Mesenchymal stem cell (in vitro differentiated cells and primary cell): ENCODE measurements at regions not wholly inside any gene's neighbourhood (a gene's known extent, or its start where the extent isn't known, plus 50 kb on each side); places are given as distances from the start of the nearest gene placed in this dataset.

Experiments used
- DNase-seq: peaks from one replicate; pipeline ENCODE4 v3.0.0-alpha.2; 2013
- H2AFZ ChIP-seq: one replicate; pipeline ENCODE4 v1.6.1; 2013; ENCODE audit warnings: low read depth, mild to moderate bottlenecking, control low read depth, inconsistent platforms, low read length, moderate library complexity
- H2AK5ac ChIP-seq: 2 replicates; pipeline ENCODE4 v1.6.1; 2013; ENCODE audit warnings: low read length, moderate library complexity, mild to moderate bottlenecking, inconsistent platforms; ENCODE audit not compliant: severe bottlenecking
- H2BK120ac ChIP-seq: one replicate; pipeline ENCODE4 v1.6.1; 2013; ENCODE audit warnings: low read depth, mild to moderate bottlenecking, inconsistent platforms, low read length, moderate library complexity
- H2BK12ac ChIP-seq, 2 experiments: one replicate each; pipeline ENCODE4 v1.6.1; 2013; ENCODE audit warnings: inconsistent platforms in 2 of 2, low read length in 2 of 2, mild to moderate bottlenecking in 2 of 2, moderate library complexity in 2 of 2, control low read depth in 1 of 2
- H2BK15ac ChIP-seq: one replicate; pipeline ENCODE4 v1.6.1; 2013; ENCODE audit warnings: mild to moderate bottlenecking, low read depth, inconsistent platforms; ENCODE audit not compliant: poor library complexity, severe bottlenecking
- H2BK5ac ChIP-seq: 2 replicates; pipeline ENCODE4 v1.6.1; 2013; ENCODE audit warnings: low read depth, mild to moderate bottlenecking, low read length, control low read depth, inconsistent platforms; ENCODE audit not compliant: poor library complexity, severe bottlenecking
- H3K14ac ChIP-seq, 2 experiments: one replicate each; pipeline ENCODE4 v1.6.1; 2013; ENCODE audit warnings: inconsistent platforms in 2 of 2, low read length in 2 of 2, control low read depth in 1 of 2, mild to moderate bottlenecking in 1 of 2, moderate library complexity in 1 of 2
- H3K18ac ChIP-seq, 2 experiments: one replicate each; pipeline ENCODE4 v1.6.1; 2013; ENCODE audit warnings: inconsistent platforms in 2 of 2, low read length in 2 of 2, control low read depth in 1 of 2, low read depth in 1 of 2, mild to moderate bottlenecking in 1 of 2
- H3K23ac ChIP-seq, 2 experiments: one replicate each; pipeline ENCODE4 v1.6.1; 2013; ENCODE audit warnings: inconsistent platforms in 2 of 2, low read length in 2 of 2, mild to moderate bottlenecking in 2 of 2, moderate library complexity in 2 of 2, control low read depth in 1 of 2
- H3K27ac ChIP-seq: 2 replicates; pipeline ENCODE4 v1.5.1; 2013; ENCODE audit warnings: mild to moderate bottlenecking, moderate library complexity, low read length, control low read depth, inconsistent platforms; ENCODE audit not compliant: poor library complexity, severe bottlenecking
- H3K27me3 ChIP-seq, 2 experiments: 2 replicates each; pipeline versions ENCODE4 v1.6.1 to v1.7.0; 2013; ENCODE audit warnings: low read length in 2 of 2, mild to moderate bottlenecking in 2 of 2, moderate library complexity in 2 of 2, control low read depth in 1 of 2, inconsistent platforms in 1 of 2; ENCODE audit not compliant: control insufficient read depth in 1 of 2, insufficient read depth in 1 of 2
- H3K36me3 ChIP-seq, 2 experiments: 2 replicates each; pipeline versions ENCODE4 v1.6.1 to v1.7.0; 2013; ENCODE audit warnings: low read length in 2 of 2, control low read depth in 1 of 2, inconsistent platforms in 1 of 2, low read depth in 1 of 2, mild to moderate bottlenecking in 1 of 2; ENCODE audit not compliant: insufficient read depth in 2 of 2, control insufficient read depth in 1 of 2
- H3K4ac ChIP-seq, 2 experiments: one replicate each; pipeline ENCODE4 v1.6.1; 2013; ENCODE audit warnings: inconsistent platforms in 2 of 2, low read length in 2 of 2, mild to moderate bottlenecking in 2 of 2, moderate library complexity in 2 of 2, control low read depth in 1 of 2, low read depth in 1 of 2
- H3K4me1 ChIP-seq: 2 replicates; pipeline ENCODE4 v1.6.1; 2013; ENCODE audit warnings: low read depth, low read length, control low read depth; ENCODE audit not compliant: control insufficient read depth, insufficient read depth
- H3K4me2 ChIP-seq: 2 replicates; pipeline ENCODE4 v1.6.1; 2013; ENCODE audit warnings: low read length, mild to moderate bottlenecking, inconsistent platforms; ENCODE audit not compliant: poor library complexity, severe bottlenecking
- H3K4me3 ChIP-seq, 2 experiments: 2 replicates each; pipeline versions ENCODE4 v1.5.1 to v1.7.0; 2013; ENCODE audit warnings: low read length in 2 of 2, mild to moderate bottlenecking in 2 of 2, control low read depth in 1 of 2, low read depth in 1 of 2; ENCODE audit not compliant: insufficient read depth in 1 of 2
- H3K79me1 ChIP-seq: replicated peaks from 2 replicates; pipeline ENCODE4 v1.6.1; 2013; ENCODE audit warnings: mild to moderate bottlenecking, control low read depth, low read length, inconsistent platforms; ENCODE audit not compliant: poor library complexity, severe bottlenecking
- H3K9ac ChIP-seq: 2 replicates; pipeline ENCODE4 v1.7.0; 2013; ENCODE audit warnings: mild to moderate bottlenecking, low read length, moderate library complexity
- H3K9me3 ChIP-seq: 2 replicates; pipeline ENCODE4 v1.7.0; 2013; ENCODE audit warnings: mild to moderate bottlenecking, low read length; ENCODE audit not compliant: control insufficient read depth
- H4K8ac ChIP-seq: one replicate; pipeline ENCODE4 v1.6.1; 2013; ENCODE audit warnings: inconsistent platforms, mild to moderate bottlenecking, low read length, moderate library complexity
- H4K91ac ChIP-seq: one replicate; pipeline ENCODE4 v1.6.1; 2013; ENCODE audit warnings: mild to moderate bottlenecking, low read length, inconsistent platforms
- WGBS: methylation state at CpG from one replicate; pipeline ENCODE4 v1.1.7; 2013; ENCODE audit warnings: mixed read lengths; 5-methylcytosine and 5-hydroxymethylcytosine counted together

GRCh38 chr7:86212976-86213375 lies 430.7 kb upstream of the GRM3 start:
- no peak for DNase-seq
- H3K9me3 ChIP-seq: peaks cover 1% of the 10 kb centered on the region
- WGBS: 86% methylated on average over 2 of the region's 2 CpGs
- H2BK120ac ChIP-seq: no peak overlapping the region
- no peak overlapping the region for H4K8ac ChIP-seq
- H3K14ac ChIP-seq: no peak overlapping the region
- no peaks in the 10 kb centered on the region for H3K79me1 ChIP-seq
- H3K4me2 ChIP-seq: no peak overlapping the region
- H2BK5ac ChIP-seq: no peak overlapping the region
- H3K9ac ChIP-seq: no peak overlapping the region
- no peaks in the 10 kb centered on the region for H3K4me1 ChIP-seq
- H3K27me3 ChIP-seq: no peaks in the 10 kb centered on the region
- H2AK5ac ChIP-seq: no peak overlapping the region
- no peak overlapping the region for H3K4ac ChIP-seq
- no peak overlapping the region for H3K23ac ChIP-seq
- H2BK15ac ChIP-seq: no peak overlapping the region
- H3K4me3 ChIP-seq: no peak overlapping the region
- H3K18ac ChIP-seq: no peak overlapping the region
- no peak overlapping the region for H4K91ac ChIP-seq
- no peak overlapping the region for H2BK12ac ChIP-seq
- no peak overlapping the region for H2AFZ ChIP-seq
- H3K27ac ChIP-seq: no peak overlapping the region
- no peaks in the 10 kb centered on the region for H3K36me3 ChIP-seq

- H3K4me1 ChIP-seq: no peaks in the 10 kb centered on the region
- no peak overlapping the region for H4K8ac ChIP-seq
- no peak overlapping the region for H3K18ac ChIP-seq
- H3K27me3 ChIP-seq: no peaks in the 10 kb centered on the region
- H3K23ac ChIP-seq: no peak overlapping the region
- no peak for DNase-seq
- no peak overlapping the region for H2BK120ac ChIP-seq
- H3K14ac ChIP-seq: no peak overlapping the region
- H3K79me1 ChIP-seq: no peaks in the 10 kb centered on the region
- H4K91ac ChIP-seq: no peak overlapping the region
- H2AFZ ChIP-seq: no peak overlapping the region
- H3K4me2 ChIP-seq: no peak overlapping the region
- H2BK15ac ChIP-seq: no peak overlapping the region
- H2BK12ac ChIP-seq: no peak overlapping the region
- no peak overlapping the region for H3K27ac ChIP-seq
- 92% methylated on average over 7 of the region's 8 CpGs for WGBS
- H3K36me3 ChIP-seq: no peaks in the 10 kb centered on the region
- no peak overlapping the region for H2AK5ac ChIP-seq
- peaks cover 6% of the 10 kb centered on the region for H3K9me3 ChIP-seq
- no peak overlapping the region for H3K9ac ChIP-seq
- no peak overlapping the region for H2BK5ac ChIP-seq
- no peak overlapping the region for H3K4me3 ChIP-seq
- H3K4ac ChIP-seq: no peak overlapping the region
Measured at GRCh38 chr7:86209036-86209435, 434.7 kb upstream of the GRM3 start.

GRCh38 chr7:86207740-86208139 lies 436.0 kb upstream of the GRM3 start:
- no peak overlapping the region for H2AFZ ChIP-seq
- H3K23ac ChIP-seq: no peak overlapping the region
- no peak overlapping the region for H2BK12ac ChIP-seq
- no peak overlapping the region for H2BK120ac ChIP-seq
- no peaks in the 10 kb centered on the region for H3K36me3 ChIP-seq
- no peak overlapping the region for H3K14ac ChIP-seq
- H3K9me3 ChIP-seq: peaks cover 7% of the 10 kb centered on the region
- 79% methylated on average over 3 of the region's 3 CpGs for WGBS
- no peaks in the 10 kb centered on the region for H3K27me3 ChIP-seq
- no peak overlapping the region for H3K9ac ChIP-seq
- H4K8ac ChIP-seq: no peak overlapping the region
- H3K18ac ChIP-seq: no peak overlapping the region
- no peak overlapping the region for H4K91ac ChIP-seq
- H3K4ac ChIP-seq: no peak overlapping the region
- no peak overlapping the region for H3K4me2 ChIP-seq
- H2BK5ac ChIP-seq: no peak overlapping the region
- no peak for DNase-seq
- H3K27ac ChIP-seq: no peak overlapping the region
- H2BK15ac ChIP-seq: no peak overlapping the region
- no peaks in the 10 kb centered on the region for H3K4me1 ChIP-seq
- H3K79me1 ChIP-seq: no peaks in the 10 kb centered on the region
- no peak overlapping the region for H3K4me3 ChIP-seq
- no peak overlapping the region for H2AK5ac ChIP-seq

GRCh38 chr7:86202833-86203232 lies 440.9 kb upstream of the GRM3 start:
- no peak overlapping the region for H2AK5ac ChIP-seq

More at GRCh38 chr7:86202833-86203232, 440.9 kb upstream of the GRM3 start:
- Histone ChIP-seq H3K4ac (no peak overlapping the region), H3K27me3 (no peaks in the 10 kb centered on the region), H4K8ac (no peak overlapping the region), H3K4me2 (no peak overlapping the region), H3K14ac (no peak overlapping the region), H2BK5ac (no peak overlapping the region), H2BK12ac (no peak overlapping the region), H4K91ac (no peak overlapping the region), H3K79me1 (no peaks in the 10 kb centered on the region), H3K36me3 (no peaks in the 10 kb centered on the region), H3K9ac (no peak overlapping the region), H2BK15ac (no peak overlapping the region), H3K27ac (no peak overlapping the region), H3K4me1 (no peaks in the 10 kb centered on the region), H3K9me3 (peaks cover 12% of the 10 kb centered on the region), H3K18ac (no peak overlapping the region), H2BK120ac (no peak overlapping the region), H2AFZ (no peak overlapping the region), H3K23ac (no peak overlapping the region), H3K4me3 (no peak overlapping the region)
- 17% methylated on average over 2 of the region's 3 CpGs for WGBS
- no peak for DNase-seq
